H1 (cell line): ENCODE measurements at regions not wholly inside any gene's neighbourhood (a gene's known extent, or its start where the extent isn't known, plus 50 kb on each side); places are given as distances from the start of the nearest gene placed in this dataset.

Source experiments
- CTCF ChIA-PET: fragments of 300-600 bp; sonication (Branson Sonifier 250); formaldehyde crosslinking; loops from one replicate; lab custom pipeline; 2021; ENCODE audit not compliant: partially characterized antibody; lab: Charles Lee
- POLR2A ChIA-PET: fragments of 300-600 bp; sonication (Branson Sonifier 250); formaldehyde crosslinking; loops from one replicate; lab custom pipeline; 2021; ENCODE audit warnings: inconsistent platforms; ENCODE audit not compliant: partially characterized antibody; lab: Charles Lee
- DNase-seq, 2 experiments: peaks; one replicate each; pipeline versions ENCODE4 v3.0.0 to v3.0.0-alpha.2; 2010 to 2022; ENCODE audit warnings: low spot score in 2 of 2, low read depth in 1 of 2, mixed read lengths in 1 of 2
- FAIRE-seq: peaks from 2 replicates; lab custom pipeline; 2011; peaks lifted over from hg19 to GRCh38; lab: Jason Lieb, UNC
- H2AFZ ChIP-seq: 2 replicates; pipeline ENCODE4 v1.8.1; 2012; ENCODE audit warnings: low read length, inconsistent platforms
- H2AK5ac ChIP-seq: 2 replicates; pipeline ENCODE4 v1.6.1; 2013; ENCODE audit warnings: low read depth, low read length
- H2BK120ac ChIP-seq: replicated peaks from 2 replicates; pipeline ENCODE3; 2013; ENCODE audit warnings: low read depth, low read length, inconsistent platforms
- H2BK12ac ChIP-seq: 2 replicates; pipeline ENCODE4 v1.6.1; 2013; ENCODE audit warnings: low read depth, low read length
- H2BK15ac ChIP-seq: 2 replicates; pipeline ENCODE4 v1.6.1; 2013; ENCODE audit warnings: low read length
- H2BK20ac ChIP-seq: 2 replicates; pipeline ENCODE4 v1.6.1; 2013; ENCODE audit warnings: low read length
- H2BK5ac ChIP-seq: 2 replicates; pipeline ENCODE4 v1.6.1; 2013; ENCODE audit warnings: low read depth, low read length
- H3K14ac ChIP-seq: 2 replicates; pipeline ENCODE4 v1.6.1; 2013; ENCODE audit warnings: inconsistent platforms; ENCODE audit not compliant: insufficient read length
- H3K18ac ChIP-seq: 2 replicates; pipeline ENCODE4 v1.6.1; 2013; ENCODE audit warnings: low read length; ENCODE audit errors: extremely low read depth
- H3K23ac ChIP-seq: 2 replicates; pipeline ENCODE4 v1.6.1; 2013; ENCODE audit warnings: inconsistent platforms; ENCODE audit not compliant: insufficient read length
- H3K23me2 ChIP-seq: 2 replicates; pipeline ENCODE4 v1.6.1; 2013; ENCODE audit warnings: low read depth, low read length
- H3K27ac ChIP-seq: 2 replicates; pipeline ENCODE4 v1.6.1; 2011; ENCODE audit warnings: low read depth, low read length, inconsistent platforms
- H3K27me3 ChIP-seq, 4 experiments: replicated peaks in 1 of 4; 1 replicate in 1 of 4; 2 replicates in 3 of 4; pipeline versions ENCODE4 v1.6.1 to v1.8.1; 2011 to 2013; ENCODE audit warnings: low read length in 3 of 4, mild to moderate bottlenecking in 3 of 4, inconsistent platforms in 2 of 4, mixed read lengths in 2 of 4, moderate library complexity in 1 of 4; ENCODE audit not compliant: control insufficient read depth in 3 of 4, insufficient read depth in 3 of 4; ENCODE audit errors: extremely low read depth in 1 of 4
- H3K36me3 ChIP-seq, 4 experiments: 2 replicates each; pipeline versions ENCODE4 v1.6.1 to v1.8.1; 2011 to 2013; ENCODE audit warnings: mild to moderate bottlenecking in 4 of 4, low read length in 3 of 4, moderate library complexity in 2 of 4, control low read depth in 1 of 4, inconsistent platforms in 1 of 4; ENCODE audit not compliant: insufficient read depth in 4 of 4, control insufficient read depth in 2 of 4
- H3K4ac ChIP-seq: replicated peaks from 2 replicates; pipeline ENCODE3; 2013; ENCODE audit warnings: low read length, low read depth, mixed read lengths, inconsistent platforms; ENCODE audit not compliant: insufficient read length
- H3K4me1 ChIP-seq, 4 experiments: replicated peaks in 1 of 4; 1 replicate in 1 of 4; 2 replicates in 3 of 4; pipeline versions ENCODE4 v1.6.1 to v1.8.1; 2011 to 2013; ENCODE audit warnings: low read length in 3 of 4, inconsistent platforms in 2 of 4, mixed read lengths in 1 of 4; ENCODE audit not compliant: insufficient read depth in 4 of 4, control insufficient read depth in 3 of 4
- H3K4me2 ChIP-seq, 2 experiments: 2 replicates each; pipeline versions ENCODE4 v1.6.1 to v1.8.1; 2011 to 2013; ENCODE audit warnings: low read depth in 2 of 2, low read length in 2 of 2, control low read depth in 1 of 2, inconsistent platforms in 1 of 2, mild to moderate bottlenecking in 1 of 2; ENCODE audit not compliant: insufficient read depth in 1 of 2
- H3K4me3 ChIP-seq, 4 experiments: fragments of 200-600, 300-600 bp in 1 of 4; sonication (generic), shearing (Covaris generic), sonication (Bioruptor Twin) in 1 of 4; 2 replicates each; pipeline versions ENCODE4 v1.5.1 to v1.8.1; 2011 to 2016; ENCODE audit warnings: low read length in 4 of 4, low read depth in 3 of 4, control low read depth in 2 of 4, inconsistent platforms in 2 of 4, mild to moderate bottlenecking in 2 of 4, mixed read lengths in 1 of 4, moderate library complexity in 1 of 4; ENCODE audit not compliant: insufficient read depth in 2 of 4; ENCODE audit errors: extremely low read depth in 1 of 4
- H3K56ac ChIP-seq: replicated peaks from 2 replicates; pipeline ENCODE3; 2013; ENCODE audit warnings: low read depth, mild to moderate bottlenecking, mixed read lengths, low read length, inconsistent platforms; ENCODE audit not compliant: insufficient read length
- H3K79me1 ChIP-seq: 2 replicates; pipeline ENCODE4 v1.6.1; 2013; ENCODE audit warnings: low read depth, low read length, control low read depth
- H3K79me2 ChIP-seq, 2 experiments: 2 replicates each; pipeline versions ENCODE4 v1.6.1 to v1.8.1; 2012 to 2013; ENCODE audit warnings: low read length in 2 of 2, mild to moderate bottlenecking in 2 of 2, inconsistent platforms in 1 of 2; ENCODE audit not compliant: insufficient read depth in 2 of 2, control insufficient read depth in 1 of 2
- H3K9ac ChIP-seq, 4 experiments: replicated peaks in 1 of 4; 1 replicate in 1 of 4; 2 replicates in 3 of 4; pipeline versions ENCODE4 v1.6.1 to v1.8.1; 2011 to 2013; ENCODE audit warnings: low read depth in 3 of 4, low read length in 3 of 4, control low read depth in 2 of 4, mild to moderate bottlenecking in 2 of 4, moderate library complexity in 2 of 4, inconsistent platforms in 1 of 4; ENCODE audit errors: extremely low read depth in 1 of 4
- H3K9me3 ChIP-seq, 2 experiments: 2 replicates each; pipeline versions ENCODE4 v1.6.1 to v1.8.1; 2012 to 2013; ENCODE audit warnings: mild to moderate bottlenecking in 2 of 2, moderate library complexity in 2 of 2, control low read depth in 1 of 2, inconsistent platforms in 1 of 2, low read depth in 1 of 2, low read length in 1 of 2, mixed read lengths in 1 of 2; ENCODE audit not compliant: insufficient read depth in 2 of 2
- H4K20me1 ChIP-seq, 2 experiments: replicated peaks in 1 of 2; 2 replicates each; pipeline versions ENCODE3 to v1.8.1; 2011 to 2013; ENCODE audit warnings: inconsistent platforms in 2 of 2, low read length in 2 of 2, mild to moderate bottlenecking in 1 of 2; ENCODE audit not compliant: insufficient read depth in 2 of 2, control insufficient read depth in 1 of 2
- H4K5ac ChIP-seq: 2 replicates; pipeline ENCODE4 v1.6.1; 2013; ENCODE audit warnings: low read length, low read depth, mixed read lengths, inconsistent platforms; ENCODE audit not compliant: insufficient read length
- H4K8ac ChIP-seq: 2 replicates; pipeline ENCODE4 v1.8.0; 2013; ENCODE audit warnings: mild to moderate bottlenecking, moderate library complexity, low read length, inconsistent platforms; ENCODE audit not compliant: insufficient read depth; ENCODE audit errors: extremely low read depth
- H4K91ac ChIP-seq: replicated peaks from 2 replicates; pipeline ENCODE3; 2013; ENCODE audit warnings: low read length, mixed read lengths, inconsistent platforms; ENCODE audit not compliant: insufficient read length
- ASH2L ChIP-seq: fragments of 200-600, 300-600 bp; sonication (generic); IDR thresholded peaks from one replicate; pipeline ENCODE4 v1.7.1; 2017; ENCODE audit warnings: low read length
- CBX5 ChIP-seq: fragments of 300-800, 300-1000 bp; sonication (generic); IDR thresholded peaks from 2 replicates; pipeline ENCODE4 v1.7.1; 2016; ENCODE audit warnings: antibody characterized with exemption, low read length, low read depth
- CREB1 ChIP-seq: IDR thresholded peaks from 2 replicates; pipeline ENCODE4 v1.6.1; 2012; ENCODE audit warnings: inconsistent platforms
- CTBP2 ChIP-seq: IDR thresholded peaks from 2 replicates; pipeline ENCODE4 v1.7.0; 2011; ENCODE audit warnings: borderline replicate concordance, mild to moderate bottlenecking, moderate library complexity, mixed read lengths, low read length; ENCODE audit not compliant: insufficient read depth, insufficient read length

DNA sequence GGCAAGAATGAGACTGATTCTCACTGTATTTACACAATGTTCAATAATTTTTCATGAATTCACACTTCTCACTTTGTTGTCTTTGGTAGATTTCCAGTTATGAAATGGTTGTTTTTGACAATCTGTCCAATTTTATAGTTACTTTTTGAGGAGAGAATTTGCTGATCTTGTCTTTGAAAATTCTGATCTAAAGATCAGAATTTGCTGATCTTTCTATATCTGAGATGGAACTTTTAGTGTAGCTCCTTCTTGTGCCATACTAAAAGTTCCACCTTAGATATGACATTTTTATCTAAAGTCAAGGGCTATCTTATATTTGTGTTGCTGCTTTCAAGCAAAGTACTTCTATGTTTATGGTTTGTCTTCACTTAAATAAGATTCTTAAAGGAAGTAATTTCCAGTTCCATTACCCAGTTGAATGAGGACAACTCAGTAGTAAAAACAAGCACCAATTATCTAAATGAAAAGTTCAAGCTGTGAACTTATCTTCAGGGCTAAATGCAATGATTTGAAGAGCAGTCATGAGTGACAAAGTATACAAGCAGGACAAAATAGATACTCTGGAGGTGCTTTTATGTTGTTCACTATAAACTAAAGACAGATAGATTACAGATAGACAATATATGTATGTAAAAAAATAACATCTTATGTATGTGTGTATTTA lies 76.4 kb upstream of the FOXG1 start:
- H3K23me2 ChIP-seq = no peaks in the 10 kb centered on the region
- no peak for TF ChIP-seq CTBP2
- TF ChIP-seq ASH2L = no peak
- TF ChIP-seq CREB1 = no peak
- TF ChIP-seq CBX5 = no peak

More for the DNA sequence above, 76.4 kb upstream of the FOXG1 start:
- H3K36me3 ChIP-seq = no peaks in the 10 kb centered on the region
- no peak overlapping the region for H2BK12ac ChIP-seq
- H3K14ac ChIP-seq = no peak overlapping the region
- CTCF ChIA-PET = no interaction called here
- H3K9me3 ChIP-seq = no peaks in the 10 kb centered on the region
- H3K79me2 ChIP-seq = no peaks in the 10 kb centered on the region
- no peak overlapping the region for H4K8ac ChIP-seq
- no peak overlapping the region for H2AK5ac ChIP-seq
- no peaks in the 10 kb centered on the region for H3K79me1 ChIP-seq
- H3K56ac ChIP-seq = no peak overlapping the region
- POLR2A ChIA-PET = no interaction called here
- no peak for FAIRE-seq
- H4K20me1 ChIP-seq = no peaks in the 10 kb centered on the region
- no peak overlapping the region for H2BK120ac ChIP-seq
- H3K18ac ChIP-seq = no peak overlapping the region
- no peak for DNase-seq
- H3K4me1 ChIP-seq = no peaks in the 10 kb centered on the region
- no peak overlapping the region for H3K4me2 ChIP-seq
- H2BK15ac ChIP-seq = no peak overlapping the region
- no peaks in the 10 kb centered on the region for H3K27me3 ChIP-seq
- no peak overlapping the region for H2BK20ac ChIP-seq
- no peak overlapping the region for H4K91ac ChIP-seq
- H4K5ac ChIP-seq = no peak overlapping the region
- no peak overlapping the region for H2AFZ ChIP-seq
- H2BK5ac ChIP-seq = no peak overlapping the region
- no peak overlapping the region for H3K4me3 ChIP-seq
- no peak overlapping the region for H3K23ac ChIP-seq
- no peak overlapping the region for H3K27ac ChIP-seq
- H3K4ac ChIP-seq = no peak overlapping the region
- H3K9ac ChIP-seq = no peak overlapping the region
